ENCODE measurements at regions not wholly inside any gene's neighbourhood (a gene's known extent, or its start where the extent isn't known, plus 50 kb on each side); places are given as distances from the start of the nearest gene placed in this dataset.
"Not testable (repeated sequence)": the region's sequence is repeated elsewhere in the genome, so short reads cannot be mapped to it uniquely, and the experiment has no call there.

GRCh38 chr21:28852706-28853105 is 140.0 kb downstream of the LTN1 start:
- no peak for DNase-seq
- Histone ChIP-seq H3K27me3 (ENCODE audit: control insufficient read depth, insufficient read depth, low read length, poor library complexity, severe bottlenecking) (no peaks in the 10 kb centered on the region), H3K9ac (ENCODE audit: extremely low read depth, low read length, poor library complexity, severe bottlenecking) (no peak overlapping the region), H3K27ac (ENCODE audit: low read depth, low read length) (no peak overlapping the region), H3K4me3 (ENCODE audit: low read length) (no peak overlapping the region), H3K36me3 (ENCODE audit: control insufficient read depth, insufficient read depth, low read length) (no peaks in the 10 kb centered on the region), H3K4me1 (ENCODE audit: control insufficient read depth, insufficient read depth, low read length) (no peaks in the 10 kb centered on the region), H3K9me3 (ENCODE audit: control insufficient read depth, low read length) (no peaks in the 10 kb centered on the region)
- peaks cover 11% of the 10 kb centered on the region for H3K4me1 Mint-ChIP-seq
- H3K36me3 Mint-ChIP-seq (ENCODE audit: low read depth), result peaks cover 3% of the 10 kb centered on the region
- WGBS, 2 experiments (ENCODE audit: insufficient coverage in 1 of 2, insufficient read length in 1 of 2), result 81 to 90% methylated on average over 4 to 5 of the region's 5 CpGs
- no peaks in the 10 kb centered on the region for H3K9me3 Mint-ChIP-seq
- no peak overlapping the region for H3K4me3 Mint-ChIP-seq
- H3K27ac Mint-ChIP-seq, result no peak overlapping the region
- no peaks in the 10 kb centered on the region for H3K27me3 Mint-ChIP-seq (ENCODE audit: insufficient read depth)
- TF ChIP-seq CTCF (conservative IDR thresholded peaks at IDR 0.05), result no peak

DNA sequence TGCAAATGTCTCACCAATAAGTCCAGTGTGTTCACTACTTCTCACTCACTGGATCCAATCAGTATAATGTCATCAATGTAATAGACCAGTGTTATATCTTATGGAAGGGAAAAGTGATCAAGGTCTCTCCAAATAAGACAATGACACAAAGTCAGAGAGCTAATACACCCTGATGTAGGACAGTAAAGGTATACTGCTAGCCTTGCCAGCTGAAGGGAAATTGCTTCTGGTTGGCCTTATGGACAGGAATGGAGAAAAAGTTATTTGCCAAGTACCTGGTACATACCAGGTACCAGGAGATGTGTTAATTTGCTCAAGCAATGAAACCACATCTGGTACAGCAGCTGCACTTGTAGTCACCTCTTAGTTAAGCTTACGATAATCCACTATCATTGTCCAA is 141.0 kb downstream of the LTN1 start:
- no peak for DNase-seq
- 95% methylated on average over 1 of the region's 1 CpG; no CpG with 5 or more reads in 1 of the 2 experiments for WGBS, 2 experiments (ENCODE audit: insufficient coverage in 1 of 2, insufficient read length in 1 of 2)
- Histone ChIP-seq H3K9me3 (ENCODE audit: control insufficient read depth, low read length) (no peaks in the 10 kb centered on the region), H3K27ac (ENCODE audit: low read depth, low read length) (no peak overlapping the region), H3K27me3 (ENCODE audit: control insufficient read depth, insufficient read depth, low read length, poor library complexity, severe bottlenecking) (no peaks in the 10 kb centered on the region), H3K36me3 (ENCODE audit: control insufficient read depth, insufficient read depth, low read length) (no peaks in the 10 kb centered on the region), H3K4me3 (ENCODE audit: low read length) (no peak overlapping the region), H3K9ac (ENCODE audit: extremely low read depth, low read length, poor library complexity, severe bottlenecking) (no peak overlapping the region), H3K4me1 (ENCODE audit: control insufficient read depth, insufficient read depth, low read length) (no peaks in the 10 kb centered on the region)
- H3K4me3 Mint-ChIP-seq, result no peak overlapping the region
- H3K27ac Mint-ChIP-seq, result no peak overlapping the region
- peaks cover 11% of the 10 kb centered on the region for H3K4me1 Mint-ChIP-seq
- peaks cover 3% of the 10 kb centered on the region for H3K36me3 Mint-ChIP-seq (ENCODE audit: low read depth)
- H3K9me3 Mint-ChIP-seq, result no peaks in the 10 kb centered on the region
- TF ChIP-seq CTCF (conservative IDR thresholded peaks at IDR 0.05), result no peak
- no peaks in the 10 kb centered on the region for H3K27me3 Mint-ChIP-seq (ENCODE audit: insufficient read depth)

- H3K9ac ChIP-seq (ENCODE audit: extremely low read depth, low read length, poor library complexity, severe bottlenecking); H3K27me3 Mint-ChIP-seq (ENCODE audit: insufficient read depth); H3K4me3 Mint-ChIP-seq; H3K36me3 ChIP-seq (ENCODE audit: control insufficient read depth, insufficient read depth, low read length); H3K27ac ChIP-seq (ENCODE audit: low read depth, low read length); H3K4me3 ChIP-seq (ENCODE audit: low read length); H3K36me3 Mint-ChIP-seq (ENCODE audit: low read depth); H3K27me3 ChIP-seq (ENCODE audit: control insufficient read depth, insufficient read depth, low read length, poor library complexity, severe bottlenecking); H3K4me1 ChIP-seq (ENCODE audit: control insufficient read depth, insufficient read depth, low read length); DNase-seq; H3K27ac Mint-ChIP-seq: not testable (repeated sequence)
- peaks cover 29% of the 10 kb centered on the region for H3K9me3 Mint-ChIP-seq
- WGBS, 2 experiments (ENCODE audit: insufficient coverage in 1 of 2, insufficient read length in 1 of 2), result 89% methylated on average over 1 of the region's 1 CpG; no CpG with 5 or more reads in 1 of the 2 experiments
- H3K4me1 Mint-ChIP-seq, result peaks cover 26% of the 10 kb centered on the region
- peaks cover 22% of the 10 kb centered on the region for H3K9me3 ChIP-seq (ENCODE audit: control insufficient read depth, low read length)
These were observed 153.4 kb downstream of the LTN1 start for GRCh38 chr21:28839237-28839636.

GRCh38 chr21:28837426-28837825 is 155.3 kb downstream of the LTN1 start:
- H3K36me3 ChIP-seq (ENCODE audit: control insufficient read depth, insufficient read depth, low read length); H3K27ac Mint-ChIP-seq; H3K9ac ChIP-seq (ENCODE audit: extremely low read depth, low read length, poor library complexity, severe bottlenecking); DNase-seq; H3K4me3 ChIP-seq (ENCODE audit: low read length); H3K36me3 Mint-ChIP-seq (ENCODE audit: low read depth); H3K27me3 Mint-ChIP-seq (ENCODE audit: insufficient read depth); H3K4me1 ChIP-seq (ENCODE audit: control insufficient read depth, insufficient read depth, low read length); H3K27me3 ChIP-seq (ENCODE audit: control insufficient read depth, insufficient read depth, low read length, poor library complexity, severe bottlenecking); H3K4me3 Mint-ChIP-seq; H3K27ac ChIP-seq (ENCODE audit: low read depth, low read length): not testable (repeated sequence)
- WGBS, 2 experiments (ENCODE audit: insufficient coverage in 1 of 2, insufficient read length in 1 of 2), result 95% methylated on average over 1 of the region's 1 CpG; no CpG with 5 or more reads in 1 of the 2 experiments
- H3K9me3 ChIP-seq (ENCODE audit: control insufficient read depth, low read length), result peaks cover 14% of the 10 kb centered on the region
- Mint-ChIP-seq H3K9me3 (peaks cover 29% of the 10 kb centered on the region), H3K4me1 (peaks cover 31% of the 10 kb centered on the region)

DNA sequence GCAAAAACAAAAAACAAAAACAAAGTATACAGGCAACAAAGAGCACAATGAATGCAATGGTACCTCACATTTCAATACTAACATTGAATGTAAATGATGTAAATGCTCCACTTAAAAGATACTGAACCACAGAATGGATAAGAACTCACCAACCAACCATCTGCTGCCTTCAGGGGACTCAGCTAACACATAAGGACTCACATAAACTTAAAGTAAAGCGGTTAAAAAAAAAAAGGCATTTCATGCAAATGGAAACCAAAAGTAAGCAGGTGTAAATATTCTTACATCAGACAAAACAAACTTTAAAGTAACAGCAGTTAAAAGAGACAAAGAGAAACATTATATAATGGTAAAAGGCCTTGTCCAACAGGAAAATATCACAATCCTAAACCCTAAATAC is 156.1 kb downstream of the LTN1 start:
- not testable (repeated sequence) for H3K9ac ChIP-seq (ENCODE audit: extremely low read depth, low read length, poor library complexity, severe bottlenecking); H3K36me3 Mint-ChIP-seq (ENCODE audit: low read depth); H3K36me3 ChIP-seq (ENCODE audit: control insufficient read depth, insufficient read depth, low read length); H3K27ac ChIP-seq (ENCODE audit: low read depth, low read length); H3K27me3 Mint-ChIP-seq (ENCODE audit: insufficient read depth); H3K4me1 ChIP-seq (ENCODE audit: control insufficient read depth, insufficient read depth, low read length); H3K27me3 ChIP-seq (ENCODE audit: control insufficient read depth, insufficient read depth, low read length, poor library complexity, severe bottlenecking); H3K4me3 Mint-ChIP-seq; DNase-seq
- Histone ChIP-seq H3K9me3 (ENCODE audit: control insufficient read depth, low read length) (peaks cover 14% of the 10 kb centered on the region), H3K4me3 (ENCODE audit: low read length) (peak overlapping the region; percentile 19)
- WGBS, 2 experiments (ENCODE audit: insufficient coverage in 1 of 2, insufficient read length in 1 of 2), result 90% methylated on average over 1 of the region's 1 CpG; no CpG with 5 or more reads in 1 of the 2 experiments
- Mint-ChIP-seq H3K4me1 (peaks cover 34% of the 10 kb centered on the region), H3K9me3 (peaks cover 29% of the 10 kb centered on the region), H3K27ac (peak overlapping the region; percentile 97)

All from endodermal cell (in vitro differentiated cells).